GM13976 (cell line): ENCODE measurements at regions not wholly inside any gene's neighbourhood (a gene's known extent, or its start where the extent isn't known, plus 50 kb on each side); places are given as distances from the start of the nearest gene placed in this dataset.

Experiments used
- DNase-seq: peaks from one replicate; pipeline ENCODE4 v3.0.0; 2012; ENCODE audit warnings: low spot score
- in situ Hi-C: fragments of 300-500 bp; cut with MboI; formaldehyde crosslinking; loops from one replicate; pipeline ENCODE4 v1.12.0; 2022; ENCODE audit warnings: low sequenced_read_pairs, mixed read lengths, inconsistent platforms; ENCODE audit not compliant: unreplicated experiment
- TF ChIP-seq, protein P1 (sequence below): IDR thresholded peaks from 2 replicates; pipeline ENCODE4 v1.5.1; 2012; ENCODE audit warnings: borderline replicate concordance, mild to moderate bottlenecking; ENCODE audit not compliant: insufficient read depth; ENCODE audit errors: extremely low read depth, missing control alignments, control extremely low read depth

GRCh38 chr9:117823576-117823975 lies 119.4 kb downstream of the TLR4 start:
- in situ Hi-C loops, result no loop called here
- TF ChIP-seq, protein P1, sequence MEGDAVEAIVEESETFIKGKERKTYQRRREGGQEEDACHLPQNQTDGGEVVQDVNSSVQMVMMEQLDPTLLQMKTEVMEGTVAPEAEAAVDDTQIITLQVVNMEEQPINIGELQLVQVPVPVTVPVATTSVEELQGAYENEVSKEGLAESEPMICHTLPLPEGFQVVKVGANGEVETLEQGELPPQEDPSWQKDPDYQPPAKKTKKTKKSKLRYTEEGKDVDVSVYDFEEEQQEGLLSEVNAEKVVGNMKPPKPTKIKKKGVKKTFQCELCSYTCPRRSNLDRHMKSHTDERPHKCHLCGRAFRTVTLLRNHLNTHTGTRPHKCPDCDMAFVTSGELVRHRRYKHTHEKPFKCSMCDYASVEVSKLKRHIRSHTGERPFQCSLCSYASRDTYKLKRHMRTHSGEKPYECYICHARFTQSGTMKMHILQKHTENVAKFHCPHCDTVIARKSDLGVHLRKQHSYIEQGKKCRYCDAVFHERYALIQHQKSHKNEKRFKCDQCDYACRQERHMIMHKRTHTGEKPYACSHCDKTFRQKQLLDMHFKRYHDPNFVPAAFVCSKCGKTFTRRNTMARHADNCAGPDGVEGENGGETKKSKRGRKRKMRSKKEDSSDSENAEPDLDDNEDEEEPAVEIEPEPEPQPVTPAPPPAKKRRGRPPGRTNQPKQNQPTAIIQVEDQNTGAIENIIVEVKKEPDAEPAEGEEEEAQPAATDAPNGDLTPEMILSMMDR, result no peak
- DNase-seq, result no peak

DNA sequence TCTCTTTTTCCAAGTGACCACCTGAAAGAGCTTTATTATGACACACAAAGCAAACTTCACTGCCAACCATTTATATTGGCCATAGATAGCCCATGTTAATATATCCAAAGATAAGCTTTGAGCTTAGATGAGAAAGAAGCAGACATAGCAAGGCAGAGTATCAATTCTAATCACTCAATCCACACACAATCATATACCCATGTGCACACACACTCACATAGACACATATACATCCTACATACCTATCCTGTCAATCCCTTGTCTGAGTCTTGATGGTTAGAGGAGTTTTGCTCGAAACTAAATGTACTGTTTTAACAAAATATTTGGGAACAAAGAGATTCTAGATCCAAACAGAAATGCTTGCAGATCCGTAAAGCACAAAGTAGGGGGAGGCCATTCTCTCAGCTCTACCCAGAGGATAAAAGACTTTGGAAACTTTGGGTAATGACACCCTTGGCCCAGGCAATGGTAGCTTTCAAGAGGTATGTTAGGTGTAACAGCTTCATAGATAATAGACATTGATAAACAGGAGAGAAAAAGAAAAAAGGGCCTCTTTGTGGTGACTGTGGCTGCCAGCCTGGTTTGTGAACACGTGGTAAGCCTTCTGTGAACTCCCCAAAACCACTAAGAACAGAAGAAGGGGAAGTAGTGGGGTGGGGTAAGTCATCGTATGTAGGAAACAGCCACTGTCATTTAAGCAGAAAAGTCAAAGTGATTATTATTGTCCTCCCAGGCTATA lies 121.6 kb downstream of the TLR4 start:
- TF ChIP-seq, protein P1, result no peak
- no peak for DNase-seq
- in situ Hi-C loops, result no loop called here

GRCh38 chr9:117826837-117827236 lies 122.6 kb downstream of the TLR4 start:
- in situ Hi-C loops, result no loop called here
- no peak for DNase-seq
- TF ChIP-seq, protein P1, result no peak

- in situ Hi-C loops, result no loop called here
- TF ChIP-seq, protein P1, result no peak
- DNase-seq, result no peak
Measured at GRCh38 chr9:117827456-117827855, 123.3 kb downstream of the TLR4 start.

DNA sequence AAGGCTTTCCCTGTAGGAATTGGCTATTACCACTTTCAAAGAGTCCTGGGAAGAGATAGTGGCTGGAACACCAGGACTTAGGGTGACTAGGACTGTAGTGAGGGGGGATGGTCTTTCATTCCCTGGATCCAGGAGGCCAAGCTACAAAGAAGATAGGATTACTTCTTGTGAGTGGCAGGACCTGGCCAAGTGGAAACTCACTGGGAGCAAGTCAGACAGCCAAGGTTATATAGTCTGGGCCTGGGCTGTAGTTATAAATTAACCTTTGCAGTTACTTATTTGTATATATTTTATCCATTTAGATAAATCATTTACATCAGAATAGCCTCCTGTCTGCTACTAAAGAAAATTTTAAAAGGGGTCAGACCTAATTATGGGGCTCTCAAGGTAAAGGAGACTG lies 124.3 kb downstream of the TLR4 start:
- TF ChIP-seq, protein P1, result no peak
- in situ Hi-C loops, result no loop called here
- no peak for DNase-seq

DNA sequence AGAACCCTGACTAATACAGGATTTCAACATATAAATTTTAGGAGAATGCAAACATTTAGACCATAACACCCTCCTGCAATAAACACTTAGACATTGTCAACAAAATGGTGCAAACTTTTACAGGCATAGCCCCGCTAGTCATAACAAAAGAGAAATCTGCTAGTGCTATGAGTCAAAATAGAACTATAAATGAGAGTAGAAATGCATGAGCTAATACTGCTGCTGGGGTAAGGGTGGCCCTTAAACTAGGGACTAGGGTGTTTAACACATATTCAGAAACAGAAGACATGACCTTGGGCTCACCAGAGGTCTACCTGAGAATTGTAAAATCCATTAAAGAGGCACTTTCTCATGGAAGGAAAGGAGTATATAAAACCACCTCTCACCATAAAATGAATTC lies 131.6 kb downstream of the TLR4 start:
- TF ChIP-seq, protein P1, result no peak
- DNase-seq, result no peak
- in situ Hi-C loops, result no loop called here
